ENCODE measurements at regions not wholly inside any gene's neighbourhood (a gene's known extent, or its start where the extent isn't known, plus 50 kb on each side); places are given as distances from the start of the nearest gene placed in this dataset.

- TF ChIP-seq POLR2AphosphoS5 (IDR thresholded peaks at IDR 0.05; ENCODE audit: borderline replicate concordance, low read depth, low read length) (no peak), EZH2 (IDR thresholded peaks at IDR 0.05) (no peak)
These were observed 329.2 kb downstream of the SEC16B start for GRCh38 chr1:177640687-177641086.

All from SK-N-MC (cell line).